ENCODE measurements at regions not wholly inside any gene's neighbourhood (a gene's known extent, or its start where the extent isn't known, plus 50 kb on each side); places are given as distances from the start of the nearest gene placed in this dataset.
A peak's percentile ranks its signal among the peaks of the same experiment; 100 is the strongest.

DNA sequence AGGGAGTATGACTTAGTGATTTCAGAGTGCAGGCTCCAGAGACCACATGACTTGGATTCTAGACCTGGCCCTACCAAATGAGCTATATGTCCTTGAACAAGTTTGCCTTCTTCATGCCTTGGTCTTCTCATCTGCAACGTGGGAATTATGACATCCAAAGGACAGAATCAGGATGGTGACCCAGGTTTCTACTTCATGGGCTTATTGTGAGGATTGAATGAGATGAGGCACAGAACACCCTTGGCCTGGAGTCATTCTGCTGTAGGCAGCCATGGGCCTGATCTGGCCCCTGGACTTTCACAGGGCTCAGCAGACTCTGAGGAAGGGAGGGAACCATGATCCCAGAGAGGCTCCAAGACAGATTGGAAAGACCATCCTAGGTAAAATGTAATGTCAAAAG, 85.6 kb upstream of the HAAO start:
- DNase-seq (ENCODE audit: low read depth in 2 of 2): no peak

DNA sequence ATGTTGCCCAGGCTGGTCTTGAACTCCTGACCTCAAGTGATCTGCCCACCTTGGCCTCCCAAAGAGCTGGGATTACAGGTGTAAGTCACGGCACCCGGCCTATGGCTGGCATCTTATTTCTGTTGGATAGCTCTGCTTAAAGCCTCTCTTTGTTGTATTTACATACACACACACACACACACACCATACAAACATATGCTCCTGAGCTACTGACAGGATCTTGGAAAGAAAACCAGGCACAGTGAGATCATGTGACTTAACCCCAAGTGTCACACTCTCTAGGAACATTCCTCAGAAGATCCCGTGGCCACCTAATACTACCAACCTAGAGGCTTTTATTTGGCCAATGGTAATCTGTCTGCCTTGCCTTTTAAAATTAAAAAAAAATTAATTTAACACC, 85.1 kb upstream of the HAAO start:
- DNase-seq (ENCODE audit: low read depth in 2 of 2): no peak

DNA sequence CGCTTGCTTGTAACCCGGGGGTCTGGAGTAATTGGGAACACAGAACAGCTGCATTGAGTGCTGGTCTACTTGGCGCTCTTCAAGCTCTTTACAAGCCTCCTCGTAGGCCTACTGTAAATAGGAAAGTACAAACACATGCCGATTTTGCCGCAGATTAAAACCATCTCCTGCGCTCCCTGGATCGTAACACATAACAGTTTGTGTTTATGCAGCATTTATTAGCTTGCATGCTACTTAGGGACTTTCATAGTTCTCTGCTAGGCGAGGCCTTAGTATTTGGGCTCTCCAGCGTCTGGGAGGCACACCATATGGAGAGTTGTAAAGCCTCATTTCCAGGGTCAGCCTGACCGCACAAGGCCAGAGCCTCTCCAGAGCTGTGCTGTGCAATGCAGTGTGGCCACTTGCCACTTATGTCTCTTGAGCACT, 84.0 kb upstream of the HAAO start:
- no peak for DNase-seq (ENCODE audit: low read depth in 2 of 2)

DNA sequence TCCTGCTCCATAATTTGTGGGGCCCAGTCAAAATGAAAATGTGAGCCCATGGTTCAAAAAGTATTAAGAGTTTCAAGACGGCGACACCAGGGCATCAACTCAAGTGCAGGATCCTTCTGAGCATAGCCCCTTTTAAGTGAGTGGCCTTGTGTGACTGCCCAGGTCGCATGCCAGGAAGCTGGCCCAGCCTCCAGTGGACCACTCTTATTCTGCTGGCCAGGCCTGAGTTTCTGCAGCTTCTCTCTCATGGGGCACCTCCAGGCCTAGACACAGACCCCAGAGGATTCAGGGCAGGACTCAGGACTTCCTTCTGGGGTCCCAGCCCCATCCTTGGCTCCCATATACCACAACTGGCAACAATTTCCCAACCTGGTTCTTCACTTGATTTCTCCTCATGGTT, 83.5 kb upstream of the HAAO start:
- DNase-seq (ENCODE audit: low read depth in 2 of 2): no peak

DNA sequence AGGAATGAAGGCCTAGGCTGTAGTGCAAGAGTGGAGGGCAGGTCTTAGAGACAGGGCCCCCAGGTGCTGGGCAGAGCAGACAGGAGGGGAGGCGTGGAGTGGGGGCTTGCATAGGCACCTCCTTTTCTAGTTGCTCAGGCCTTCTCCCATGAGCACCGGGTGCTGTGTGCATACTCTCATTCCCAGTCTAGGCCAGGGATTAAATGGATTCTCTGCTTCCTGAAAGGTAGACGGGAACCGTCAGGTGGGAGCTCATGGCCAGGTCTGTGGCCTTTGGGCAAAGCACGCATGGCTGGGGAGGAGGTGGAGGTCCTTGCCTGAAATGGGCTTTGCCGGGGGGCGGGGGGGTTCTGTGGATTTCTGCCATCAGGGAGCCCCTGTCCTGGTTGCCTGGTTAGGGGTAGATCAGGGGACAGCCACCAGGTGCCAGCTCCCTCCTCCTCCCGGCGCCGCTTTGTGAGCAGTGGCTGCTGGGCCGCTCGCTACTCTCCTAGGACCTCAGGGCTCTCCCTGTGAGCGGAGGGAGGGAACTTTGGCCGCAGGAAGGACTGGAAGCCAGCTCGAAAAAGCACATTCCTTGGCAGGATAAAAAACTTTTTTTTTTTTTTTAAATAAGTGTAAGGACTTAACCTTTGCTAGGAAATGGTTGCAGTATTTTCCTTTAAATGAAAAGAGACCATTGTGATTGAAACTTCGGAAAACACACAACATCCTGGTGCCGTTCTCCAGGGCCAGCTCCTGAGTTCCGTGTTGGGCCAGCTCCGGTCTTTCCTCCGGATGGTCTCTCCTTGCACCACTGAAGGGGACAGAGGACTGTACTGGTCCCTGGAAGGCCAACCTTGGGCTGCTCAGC, 82.8 kb upstream of the HAAO start:
- no peak for DNase-seq (ENCODE audit: low read depth in 2 of 2)

DNA sequence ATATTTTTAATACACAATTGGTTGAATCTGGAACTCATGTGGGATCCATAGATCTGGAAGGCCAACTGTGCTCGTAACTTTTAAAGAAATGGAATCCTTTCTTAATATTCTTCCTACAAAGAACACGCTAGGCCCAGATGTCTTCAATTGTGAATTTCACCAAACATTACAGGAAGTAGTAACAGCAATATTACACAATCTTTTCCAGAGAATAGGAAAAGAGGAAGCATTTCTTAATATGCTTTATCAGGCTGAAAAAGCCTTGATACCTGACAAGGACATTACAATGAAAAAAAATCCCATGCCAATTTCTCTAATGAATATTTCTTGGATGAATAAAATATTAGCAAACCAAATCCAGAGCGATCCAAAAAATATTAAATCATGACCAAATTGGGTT, 80.3 kb upstream of the HAAO start:
- DNase-seq (ENCODE audit: low read depth in 2 of 2): no peak

DNA sequence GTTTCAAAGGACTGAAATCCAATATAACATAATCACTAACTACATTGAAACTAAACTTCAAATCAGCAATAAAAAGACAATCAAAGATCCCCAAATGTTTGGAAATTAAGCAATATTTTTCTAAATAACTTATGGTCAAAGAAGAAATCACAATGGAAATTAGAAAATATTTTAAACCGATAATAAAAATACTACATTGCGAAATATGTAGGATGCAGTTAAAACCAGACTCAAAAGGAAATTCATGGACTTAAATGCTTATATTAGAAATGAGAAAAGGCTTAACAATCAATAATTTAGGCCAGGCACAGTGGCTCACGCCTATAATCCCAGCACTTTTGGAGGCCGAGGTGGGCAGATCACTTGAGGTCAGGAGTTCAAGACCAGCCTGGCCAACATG, 79.0 kb upstream of the HAAO start:
- no peak for DNase-seq (ENCODE audit: low read depth in 2 of 2)

DNA sequence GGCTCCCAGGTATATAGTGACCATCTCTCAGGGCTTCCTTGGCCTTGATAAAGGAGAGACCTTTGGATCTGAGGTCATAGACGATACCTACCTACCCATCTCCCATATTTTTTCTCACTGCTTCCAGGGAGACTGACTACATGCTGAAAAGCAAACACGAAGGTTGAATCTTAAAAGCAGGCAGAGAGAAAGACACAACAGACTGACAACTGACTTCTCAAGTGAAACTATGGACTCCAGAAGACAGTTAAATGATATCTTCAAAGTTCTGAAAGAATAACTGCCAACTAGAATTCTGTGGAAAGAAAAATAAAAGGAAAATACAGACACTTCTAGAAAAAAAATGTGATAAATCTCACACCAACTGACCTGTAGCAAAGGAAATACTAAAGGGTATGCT, 76.5 kb upstream of the HAAO start:
- no peak for DNase-seq (ENCODE audit: low read depth in 2 of 2)

DNA sequence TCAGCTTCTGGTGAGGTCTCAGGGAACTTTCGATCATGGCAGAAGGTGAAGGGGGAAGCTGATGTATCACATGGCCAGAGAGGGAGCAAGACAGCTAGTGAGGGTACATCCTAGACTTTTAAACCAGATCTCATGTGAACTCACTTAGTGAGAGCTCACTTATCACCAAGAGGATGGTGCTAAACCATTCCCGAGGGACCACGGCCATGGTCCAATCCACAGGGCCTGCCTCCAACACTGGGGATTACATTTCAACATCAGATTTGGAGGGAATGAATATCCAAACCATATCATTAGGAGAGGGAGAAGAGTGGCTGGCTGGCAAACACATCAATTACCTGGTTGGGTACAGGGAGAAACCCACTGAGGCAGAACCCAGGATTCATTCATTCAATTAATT, 75.7 kb upstream of the HAAO start:
- DNase-seq (ENCODE audit: low read depth in 2 of 2): no peak

DNA sequence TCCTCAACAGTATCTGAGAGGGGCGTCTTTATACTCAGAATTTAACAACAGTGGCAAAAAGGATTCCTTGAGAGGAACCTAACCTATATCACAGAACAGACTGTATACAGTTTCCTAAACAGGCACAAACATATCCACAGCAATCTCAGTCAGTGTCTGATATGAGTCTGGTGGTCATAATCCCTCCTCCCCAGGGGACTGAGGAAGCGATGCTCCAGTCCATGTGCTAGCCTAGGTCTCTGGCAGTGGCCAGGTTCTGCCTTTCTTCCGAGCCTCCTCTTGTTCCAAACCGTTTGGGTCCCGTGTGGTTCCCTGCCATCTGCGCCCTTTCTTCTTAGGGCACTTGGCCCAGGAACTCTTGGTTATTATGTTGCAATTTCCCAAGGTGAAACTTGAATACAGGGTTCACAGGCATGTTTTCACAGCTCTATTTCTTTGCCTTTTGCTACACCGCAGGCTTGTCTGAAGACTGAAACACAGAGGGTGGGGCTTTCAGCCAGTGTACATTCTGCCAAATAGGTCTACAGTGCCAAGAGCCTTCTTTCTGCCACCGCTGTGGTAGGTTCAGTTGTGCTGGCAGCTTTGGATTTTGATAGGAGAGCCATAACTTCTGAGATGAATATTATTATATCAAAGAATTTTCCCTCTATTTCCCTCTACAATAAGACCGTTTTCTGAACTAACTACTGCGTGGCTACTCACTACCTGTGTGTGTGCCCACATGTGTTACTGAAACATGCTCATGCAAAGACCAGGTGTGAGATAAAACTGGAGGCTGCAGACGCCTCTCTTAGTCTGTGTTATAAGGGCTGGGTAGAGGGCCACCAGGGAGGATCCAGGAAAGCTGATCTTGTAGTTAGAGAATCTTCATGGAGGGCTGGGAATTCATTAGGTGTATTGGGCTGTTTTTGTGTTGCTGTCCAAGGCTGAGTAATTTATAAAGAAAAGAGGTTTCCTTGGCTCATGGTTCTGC, 75.0 kb upstream of the HAAO start:
- no peak for DNase-seq (ENCODE audit: low read depth in 2 of 2)

DNA sequence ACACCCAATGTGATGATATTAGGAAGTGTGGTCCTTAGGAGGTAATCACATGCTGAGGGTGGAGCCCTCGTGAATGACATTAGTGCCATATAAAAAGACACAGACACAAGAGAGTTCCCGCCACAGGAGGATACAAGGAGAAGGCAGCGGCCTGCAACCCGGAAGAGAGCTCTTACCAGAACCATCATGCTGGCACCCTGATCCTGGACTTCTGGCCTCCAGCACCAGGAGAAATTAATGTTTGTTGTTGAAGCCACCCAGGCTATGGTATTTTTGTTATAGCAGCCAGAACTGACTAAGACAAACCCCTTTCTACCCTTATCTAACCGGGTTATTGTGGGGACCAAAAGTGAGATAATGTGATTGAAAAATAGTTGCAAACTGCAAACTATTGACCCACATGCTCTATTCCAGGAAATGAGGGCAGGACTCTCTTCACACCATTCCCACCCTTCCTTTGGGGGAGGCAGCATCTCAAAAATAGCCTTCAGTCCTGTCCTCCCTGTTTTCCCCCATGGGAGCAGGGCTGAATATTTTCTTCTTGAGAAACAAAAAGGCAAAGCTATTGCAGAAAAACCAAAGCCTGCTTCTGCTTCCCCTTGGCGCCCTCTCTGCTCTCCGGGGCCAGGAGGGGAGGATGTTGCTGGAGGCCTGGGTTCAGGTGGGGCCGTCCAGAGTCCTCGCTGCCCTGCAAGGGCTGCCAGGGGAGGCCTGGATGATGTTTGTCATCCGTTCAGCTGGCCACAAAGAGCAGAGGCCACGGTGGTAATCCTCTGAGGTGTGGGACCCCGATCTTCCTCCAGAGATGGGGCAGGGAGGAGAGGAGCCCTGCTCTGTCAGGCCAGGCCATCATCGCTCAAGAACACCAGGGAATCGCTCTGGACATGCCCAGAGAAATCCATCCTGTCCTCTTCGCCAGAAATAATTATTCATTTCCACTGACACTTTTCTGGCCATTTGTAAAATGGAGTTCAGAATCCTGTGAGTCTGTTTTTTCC, 73.8 kb upstream of the HAAO start:
- DNase-seq (ENCODE audit: low read depth in 2 of 2): no peak

DNA sequence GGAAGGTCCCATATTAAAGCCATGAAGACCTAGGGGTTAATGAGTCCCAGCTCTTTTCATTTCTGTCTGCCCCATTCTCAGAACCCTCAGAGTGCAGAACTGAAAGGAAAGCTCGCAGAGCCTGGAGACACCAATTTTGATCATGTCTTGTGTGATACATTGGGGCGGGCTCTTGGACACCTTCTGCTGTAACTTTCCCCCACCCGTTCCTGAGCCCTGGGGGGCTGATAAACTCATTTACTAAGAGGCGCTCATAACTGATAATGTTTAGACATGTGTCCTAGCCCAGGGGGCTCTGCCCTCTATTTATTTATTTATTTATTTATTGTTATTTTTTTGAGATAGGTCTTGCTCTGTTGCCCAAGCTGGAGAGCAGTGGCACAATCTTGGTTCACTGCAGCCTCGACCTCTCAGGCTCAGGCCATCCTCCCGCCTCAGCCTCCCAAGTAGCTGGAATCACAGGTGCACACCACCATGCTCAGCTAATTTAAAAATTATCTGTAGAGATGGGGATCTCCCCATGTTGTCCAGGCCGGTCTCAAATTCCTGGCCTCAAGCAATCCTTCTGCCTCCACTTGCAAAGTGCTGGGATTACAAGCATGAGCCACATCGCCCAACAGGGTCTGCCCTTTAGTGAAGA, 72.4 kb upstream of the HAAO start:
- DNase-seq (ENCODE audit: low read depth in 2 of 2): no peak

DNA sequence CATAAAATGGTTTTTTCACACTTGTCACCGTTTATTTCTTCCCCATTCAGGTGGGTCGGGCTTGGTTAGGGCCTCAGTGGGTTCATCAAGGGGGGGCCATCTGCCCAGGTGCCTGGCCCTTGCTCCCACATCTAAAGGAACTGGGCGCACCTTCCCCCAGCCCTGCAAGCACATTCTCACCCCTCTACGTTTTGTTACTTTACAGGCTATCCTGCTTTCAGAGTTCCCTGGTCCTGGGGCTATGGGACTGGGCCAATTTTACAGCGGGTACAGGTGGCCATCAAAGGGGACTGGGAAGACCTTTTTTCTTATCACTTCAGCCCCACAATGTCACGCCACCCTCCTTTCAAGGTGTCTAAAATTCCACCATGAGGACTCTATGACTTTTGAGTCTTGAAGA, 71.8 kb upstream of the HAAO start:
- no peak for DNase-seq (ENCODE audit: low read depth in 2 of 2)

DNA sequence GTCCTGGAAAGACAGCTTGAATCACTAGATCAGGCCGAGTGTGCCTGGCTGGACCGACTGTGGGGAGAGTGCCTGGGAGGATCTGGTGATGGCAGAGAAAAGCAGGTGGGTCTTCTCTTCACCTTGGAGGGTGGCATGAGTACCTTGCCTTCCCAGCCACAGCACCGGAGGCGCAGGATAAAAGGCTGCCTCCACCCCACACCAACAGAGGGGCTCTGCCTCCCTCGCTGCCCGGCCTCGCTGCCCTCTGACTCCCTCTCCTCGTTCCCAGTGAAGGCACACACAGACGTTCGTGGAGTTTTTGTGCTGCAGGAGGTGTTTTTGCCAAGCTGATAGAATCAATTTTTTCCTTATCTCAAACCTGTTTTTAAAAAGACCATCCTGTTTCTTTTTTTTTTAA, 71.4 kb upstream of the HAAO start:
- no peak for DNase-seq (ENCODE audit: low read depth in 2 of 2)

DNA sequence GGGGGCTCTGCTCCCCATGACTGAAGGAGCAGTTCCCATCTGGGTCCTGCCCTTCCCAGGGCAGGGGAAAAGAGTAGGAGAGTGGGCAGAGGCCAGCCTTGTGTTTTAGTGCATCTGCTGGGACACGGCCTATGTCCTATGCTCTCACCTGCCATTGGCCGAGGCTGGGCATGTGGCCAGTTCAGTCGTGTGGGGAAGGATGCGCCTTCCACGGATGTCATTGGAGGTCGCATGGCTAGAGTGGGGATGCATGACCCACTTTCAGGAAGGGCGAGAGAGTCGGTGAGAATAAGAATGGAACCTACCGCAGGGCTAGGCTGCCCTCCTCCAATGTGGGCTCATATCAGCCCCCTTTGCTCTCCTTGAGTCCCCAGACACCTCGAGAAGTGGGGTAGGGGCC, 70.9 kb upstream of the HAAO start:
- no peak for DNase-seq (ENCODE audit: low read depth in 2 of 2)

DNA sequence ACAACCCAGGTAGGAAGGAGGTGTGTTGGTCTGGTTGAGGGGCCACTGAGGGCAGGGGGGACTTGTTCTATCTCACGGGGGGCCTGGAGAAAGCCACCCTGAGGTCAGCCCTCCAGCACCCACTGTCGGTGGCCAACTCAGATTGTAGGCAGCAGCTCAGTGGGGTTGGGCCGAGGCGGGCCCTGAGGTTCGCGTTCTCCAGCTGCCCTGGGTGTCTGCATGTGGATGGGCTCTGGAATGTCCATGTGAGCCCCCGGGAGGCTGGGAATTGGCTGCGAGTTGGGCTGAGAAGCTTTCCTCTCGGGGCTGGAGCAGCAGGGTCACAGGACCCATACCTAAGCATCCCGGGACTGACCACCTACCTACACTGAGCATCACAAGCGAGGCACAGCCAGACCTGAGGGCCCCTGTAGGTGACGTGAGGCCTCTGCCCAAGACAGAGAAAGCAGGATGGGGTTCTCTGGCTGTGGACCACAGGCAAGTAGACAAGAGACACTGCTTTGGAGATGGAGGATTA, 70.3 kb upstream of the HAAO start:
- DNase-seq (ENCODE audit: low read depth in 2 of 2): no peak

DNA sequence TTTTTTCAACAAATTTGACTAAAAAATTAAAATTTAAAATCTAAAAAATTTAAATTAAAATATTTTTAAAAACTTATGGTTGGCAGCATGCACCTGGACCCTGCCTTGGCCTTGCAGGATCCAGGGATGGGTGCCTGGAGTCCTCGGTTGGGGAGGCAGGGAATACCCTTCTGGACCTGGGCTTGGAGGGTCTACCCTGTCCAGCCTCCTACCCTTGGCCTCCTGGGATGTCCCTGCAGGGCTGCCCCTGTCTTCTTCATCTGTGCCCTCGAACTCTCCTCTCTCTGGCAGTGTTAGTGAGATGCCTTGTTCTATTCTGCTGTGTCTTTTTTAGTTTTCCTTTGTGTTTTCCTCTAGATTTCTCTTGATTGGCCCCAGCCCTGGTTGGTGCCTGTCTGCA, 68.9 kb upstream of the HAAO start:
- no peak for DNase-seq (ENCODE audit: low read depth in 2 of 2)

DNA sequence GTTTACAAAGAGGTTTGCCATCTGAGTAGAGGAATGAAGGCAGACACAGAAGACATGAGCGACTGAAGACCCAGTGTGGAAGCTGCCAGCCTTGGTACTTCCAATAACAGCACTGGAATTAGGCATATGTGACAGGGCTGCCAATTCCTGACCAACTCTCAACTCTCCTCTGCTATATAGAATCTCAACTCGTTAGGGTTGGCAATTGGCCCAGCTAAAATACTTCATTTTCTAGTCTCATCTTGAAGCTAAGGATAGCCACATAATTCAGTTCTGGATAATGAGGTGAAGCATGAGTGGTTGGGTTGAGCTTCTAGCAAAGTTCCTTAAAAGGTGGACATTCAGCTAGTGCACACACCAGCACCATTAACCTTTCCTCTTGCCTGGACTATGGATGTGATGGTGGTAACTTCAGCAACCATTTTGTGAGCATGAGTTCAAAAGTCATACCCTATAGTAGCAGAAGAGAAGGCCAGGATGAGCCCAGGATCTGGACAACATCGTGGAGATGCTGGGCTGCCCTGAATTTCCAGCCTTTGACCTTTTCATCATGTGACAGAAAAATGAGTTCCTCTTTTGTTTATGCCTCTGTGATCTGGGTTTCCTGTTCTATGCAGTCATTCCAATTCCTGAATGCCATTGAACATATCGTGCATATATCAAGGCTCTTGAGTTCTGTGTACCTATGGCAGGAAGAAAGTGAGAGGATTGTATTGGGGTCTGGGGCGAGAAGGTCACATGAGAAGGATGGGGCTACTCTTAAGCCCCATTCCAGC, 68.1 kb upstream of the HAAO start:
- DNase-seq (ENCODE audit: low read depth in 2 of 2): no peak

DNA sequence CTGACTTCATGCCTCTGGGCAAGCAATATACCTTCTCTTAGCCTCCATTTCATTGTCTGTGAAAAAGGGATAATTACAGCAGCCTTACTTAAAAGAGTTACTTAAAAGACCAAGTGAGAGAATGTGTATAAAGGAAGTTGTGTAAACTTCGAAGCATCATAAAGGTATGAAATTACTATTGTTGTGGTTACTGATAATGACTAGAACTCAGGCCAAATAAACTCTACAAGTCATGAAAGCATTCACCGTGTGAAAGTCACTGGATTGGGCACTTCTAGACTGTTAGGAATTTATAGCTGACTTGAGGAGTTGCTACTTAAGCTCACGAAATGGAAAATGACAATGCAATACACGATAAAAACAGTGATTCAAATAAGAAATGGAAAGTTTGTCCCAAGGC, 67.4 kb upstream of the HAAO start:
- no peak for DNase-seq (ENCODE audit: low read depth in 2 of 2)

DNA sequence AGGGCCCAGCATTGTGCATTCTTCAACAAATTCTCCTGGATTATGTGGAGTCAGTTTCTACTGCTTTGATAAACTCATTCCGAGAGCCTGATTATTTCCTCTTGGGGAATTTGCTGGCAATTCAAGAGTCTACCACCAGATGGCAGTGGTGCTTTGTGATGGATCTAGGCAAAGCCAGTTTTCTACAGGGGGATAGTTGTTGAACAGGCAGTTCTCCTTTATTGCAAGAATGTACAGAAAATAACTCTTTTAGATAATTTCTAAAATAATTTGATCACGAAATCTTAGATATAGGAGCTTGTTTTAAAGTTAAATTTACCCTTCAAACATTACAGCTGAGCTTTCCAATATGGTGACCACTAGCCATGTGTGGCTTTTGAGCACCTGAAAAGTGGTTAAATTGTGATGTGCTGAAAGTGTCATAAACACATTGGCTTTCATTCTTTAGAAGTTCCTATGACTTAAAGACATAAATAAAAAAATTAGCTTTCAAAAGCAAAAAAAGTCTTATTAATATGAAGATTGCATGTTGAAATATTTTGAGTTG, 66.7 kb upstream of the HAAO start:
- DNase-seq (ENCODE audit: low read depth in 2 of 2): peak; percentile 37

All from stimulated activated CD8-positive, alpha-beta memory T cell treated with anti-CD3 and anti-CD28 coated beads, Interleukin-15, amount 100 ng/mL, for 48 hours (primary cell).